Lower lobe of right lung (tissue), 2 donors: ENCODE measurements at regions not wholly inside any gene's neighbourhood (a gene's known extent, or its start where the extent isn't known, plus 50 kb on each side); places are given as distances from the start of the nearest gene placed in this dataset.

Experiments used
- ATAC-seq, 2 donors: fragments of 200-7000 bp; cut with Tn5 transposase; one replicate each; pipeline ENCODE4 v1.9.1; 2020 to 2022; ENCODE audit warnings: mild to moderate bottlenecking in 2 of 2, moderate library complexity in 2 of 2
- DNase-seq: peaks from one replicate; pipeline ENCODE4 v3.0.0-alpha.2; 2020
- H3K27ac ChIP-seq: fragments of 200-600 bp; one replicate; pipeline ENCODE4 v1.8.0; 2022
- H3K27me3 ChIP-seq: fragments of 200-600 bp; one replicate; pipeline ENCODE4 v1.8.0; 2022; ENCODE audit warnings: low read depth
- H3K36me3 ChIP-seq: fragments of 200-600 bp; one replicate; pipeline ENCODE4 v1.8.0; 2022; ENCODE audit warnings: mild to moderate bottlenecking
- H3K4me1 ChIP-seq: fragments of 200-600 bp; one replicate; pipeline ENCODE4 v1.8.0; 2022
- H3K4me3 ChIP-seq: fragments of 200-600 bp; one replicate; pipeline ENCODE4 v1.8.0; 2022; ENCODE audit warnings: mild to moderate bottlenecking
- H3K9me3 ChIP-seq: fragments of 200-600 bp; one replicate; pipeline ENCODE4 v1.8.0; 2022
- intact Hi-C: fragments of 100-400 bp; cut with DNase I; formaldehyde crosslinking; loops from one replicate; pipeline ENCODE4 v1.11.0; 2022
- TF ChIP-seq, protein P1 (sequence below): fragments of 200-600 bp; IDR thresholded peaks from one replicate; pipeline ENCODE4 v1.8.0; 2022; ENCODE audit warnings: antibody characterized with exemption, mild to moderate bottlenecking
- donor health status: DM: no; HTN: yes; CAD: no; lungs with severe emphysema.

DNA sequence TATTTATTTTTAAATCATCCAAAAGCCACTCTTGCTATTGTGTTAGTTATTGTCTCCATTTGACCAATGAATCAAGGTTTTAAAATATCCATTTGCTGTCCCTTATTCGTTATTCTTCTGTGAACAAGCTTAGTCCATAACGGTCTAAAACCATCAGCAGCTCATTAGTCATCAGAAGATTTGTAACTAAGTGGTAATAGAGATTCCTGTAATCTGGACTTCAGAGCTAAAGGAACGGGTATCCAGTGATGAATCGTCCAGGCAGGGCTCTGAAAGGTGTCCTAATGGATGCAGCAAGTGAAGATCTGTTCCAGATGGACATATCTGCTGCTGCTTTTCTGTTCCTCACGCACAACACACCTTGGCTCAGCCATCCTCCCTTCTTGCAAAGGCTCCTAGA lies 362.7 kb upstream of the CFAP20DC start:
- TF ChIP-seq, protein P1, sequence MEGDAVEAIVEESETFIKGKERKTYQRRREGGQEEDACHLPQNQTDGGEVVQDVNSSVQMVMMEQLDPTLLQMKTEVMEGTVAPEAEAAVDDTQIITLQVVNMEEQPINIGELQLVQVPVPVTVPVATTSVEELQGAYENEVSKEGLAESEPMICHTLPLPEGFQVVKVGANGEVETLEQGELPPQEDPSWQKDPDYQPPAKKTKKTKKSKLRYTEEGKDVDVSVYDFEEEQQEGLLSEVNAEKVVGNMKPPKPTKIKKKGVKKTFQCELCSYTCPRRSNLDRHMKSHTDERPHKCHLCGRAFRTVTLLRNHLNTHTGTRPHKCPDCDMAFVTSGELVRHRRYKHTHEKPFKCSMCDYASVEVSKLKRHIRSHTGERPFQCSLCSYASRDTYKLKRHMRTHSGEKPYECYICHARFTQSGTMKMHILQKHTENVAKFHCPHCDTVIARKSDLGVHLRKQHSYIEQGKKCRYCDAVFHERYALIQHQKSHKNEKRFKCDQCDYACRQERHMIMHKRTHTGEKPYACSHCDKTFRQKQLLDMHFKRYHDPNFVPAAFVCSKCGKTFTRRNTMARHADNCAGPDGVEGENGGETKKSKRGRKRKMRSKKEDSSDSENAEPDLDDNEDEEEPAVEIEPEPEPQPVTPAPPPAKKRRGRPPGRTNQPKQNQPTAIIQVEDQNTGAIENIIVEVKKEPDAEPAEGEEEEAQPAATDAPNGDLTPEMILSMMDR: no peak
- no peaks in the 10 kb centered on the region for H3K9me3 ChIP-seq
- DNase-seq (no peak), ATAC-seq (no peak)
- no peaks in the 10 kb centered on the region for H3K36me3 ChIP-seq
- no peak overlapping the region for H3K27ac ChIP-seq
- H3K4me1 ChIP-seq: no peaks in the 10 kb centered on the region
- intact Hi-C loops: no loop called here
- H3K4me3 ChIP-seq: no peak overlapping the region
- no peaks in the 10 kb centered on the region for H3K27me3 ChIP-seq

- TF ChIP-seq, protein P1: no peak
- DNase-seq: no peak
- no peaks in the 10 kb centered on the region for H3K4me1 ChIP-seq
- no peaks in the 10 kb centered on the region for H3K27me3 ChIP-seq
- H3K4me3 ChIP-seq: no peak overlapping the region
- no peak for ATAC-seq
- H3K9me3 ChIP-seq: no peaks in the 10 kb centered on the region
- H3K36me3 ChIP-seq: no peaks in the 10 kb centered on the region
- no peak overlapping the region for H3K27ac ChIP-seq
- intact Hi-C loops: no loop called here
These were observed 361.9 kb upstream of the CFAP20DC start for GRCh38 chr3:59411694-59412093.

DNA sequence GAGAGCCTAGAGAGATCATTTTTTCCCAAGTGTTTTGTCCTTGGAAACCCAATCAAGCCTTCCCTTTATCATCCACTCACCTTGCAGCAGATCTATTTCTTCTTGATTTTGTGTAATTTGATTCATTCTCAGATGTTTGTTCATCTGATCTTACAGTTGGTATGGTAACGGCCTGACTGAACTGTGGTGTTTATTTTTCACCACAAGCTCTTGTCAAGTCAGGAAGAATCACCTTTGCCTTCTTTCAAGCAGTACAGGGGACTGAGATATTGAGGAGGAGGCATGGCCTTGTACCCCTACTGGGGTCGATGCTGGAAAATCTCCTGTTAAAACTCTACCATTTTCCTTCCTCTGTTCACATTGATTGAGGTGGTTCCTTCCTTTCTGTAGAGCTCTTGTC lies 361.4 kb upstream of the CFAP20DC start:
- no peaks in the 10 kb centered on the region for H3K36me3 ChIP-seq
- no peak overlapping the region for H3K4me3 ChIP-seq
- TF ChIP-seq, protein P1: no peak
- no peak overlapping the region for H3K27ac ChIP-seq
- intact Hi-C loops: no loop called here
- ATAC-seq (no peak), DNase-seq (no peak)
- H3K4me1 ChIP-seq: no peaks in the 10 kb centered on the region
- no peaks in the 10 kb centered on the region for H3K9me3 ChIP-seq
- H3K27me3 ChIP-seq: no peaks in the 10 kb centered on the region

- ATAC-seq: no peak
- H3K27me3 ChIP-seq: no peaks in the 10 kb centered on the region
These were observed 358.3 kb upstream of the CFAP20DC start for GRCh38 chr3:59408047-59408624.

GRCh38 chr3:59407425-59407824 lies 357.6 kb upstream of the CFAP20DC start:
- H3K27me3 ChIP-seq: no peaks in the 10 kb centered on the region
- H3K36me3 ChIP-seq: no peaks in the 10 kb centered on the region
- TF ChIP-seq, protein P1: no peak
- no peak overlapping the region for H3K4me3 ChIP-seq
- no peaks in the 10 kb centered on the region for H3K4me1 ChIP-seq
- H3K27ac ChIP-seq: no peak overlapping the region
- no peak for ATAC-seq
- no peak for DNase-seq
- intact Hi-C loops: no loop called here
- no peaks in the 10 kb centered on the region for H3K9me3 ChIP-seq

More at GRCh38 chr3:59408047-59408624, 358.3 kb upstream of the CFAP20DC start:
- Histone ChIP-seq H3K9me3 (no peaks in the 10 kb centered on the region), H3K27ac (no peak overlapping the region), H3K4me1 (no peaks in the 10 kb centered on the region), H3K4me3 (no peak overlapping the region), H3K36me3 (no peaks in the 10 kb centered on the region)
- intact Hi-C loops: no loop called here
- TF ChIP-seq, protein P1: no peak
- DNase-seq: no peak
